ENCODE measurements at regions not wholly inside any gene's neighbourhood (a gene's known extent, or its start where the extent isn't known, plus 50 kb on each side); places are given as distances from the start of the nearest gene placed in this dataset.

DNA sequence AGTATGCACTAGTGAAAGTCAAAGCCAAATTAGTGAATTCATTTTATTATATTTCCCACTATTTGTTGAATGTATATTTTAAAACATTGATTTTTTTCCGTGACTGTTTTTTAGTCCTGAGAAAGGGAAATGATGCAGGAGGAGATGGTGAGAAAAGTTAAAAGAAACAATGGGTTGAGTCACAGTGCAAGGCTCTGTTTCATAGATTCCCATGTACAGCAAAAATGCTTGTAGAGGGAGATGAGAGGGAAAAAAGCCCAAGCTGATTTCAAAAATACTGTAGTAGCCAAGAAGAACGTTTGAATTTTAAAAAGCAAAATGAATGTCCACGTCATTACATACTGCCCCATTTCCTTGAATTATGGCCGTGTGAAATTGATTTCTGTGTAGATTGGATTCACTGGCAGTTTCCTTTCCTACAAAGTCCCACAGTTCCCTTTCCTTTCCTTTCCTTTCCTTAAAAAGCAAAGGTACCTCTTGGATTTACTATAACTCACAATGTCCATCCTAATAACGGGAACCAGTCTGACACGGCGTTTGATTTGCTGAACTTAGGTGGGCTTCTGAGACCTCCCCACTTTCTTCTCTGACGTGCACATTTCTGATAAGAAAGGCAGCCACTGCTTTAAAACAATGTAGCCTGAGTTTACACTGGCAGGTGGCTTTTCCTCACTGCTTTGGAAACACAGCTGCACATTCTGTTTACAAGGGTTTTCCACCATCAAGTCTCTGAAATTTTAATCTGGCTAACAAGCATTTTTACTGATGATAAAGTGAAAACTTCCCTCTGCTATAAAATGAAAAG, 63.7 kb downstream of the SPCS3 start:
- H3K27ac ChIP-seq = peak overlapping the region in 1 of 2 donors; percentile 41
- H3K4me3 ChIP-seq = no peak overlapping the region
- peaks cover 8 to 18% of the 10 kb centered on the region in 2 donors for H3K4me1 ChIP-seq (replicated peaks in 1 of 2)
- ATAC-seq (replicated peaks in 6 of 8) = peak in 1 of 8 experiments; percentile 53
- 22 to 75% (median 61%) methylated on average over 4 to 8 of the region's 8 CpGs; no CpG with 5 or more reads in 1 of the 10 experiments for WGBS, 10 experiments
- in situ Hi-C loops (cut with MboI; ENCODE audit: low pct_unique_long_range_greater_than_20kb in 2 of 9, low sequenced_read_pairs in 9 of 9, unreplicated experiment in 9 of 9) = loop anchor here in 2 of 9 experiments (25.0 kb wide), 5 partner anchors 179 to 954 kb away; partner anchors contain the start of gene VEGFC (in 1 of the 2)

DNA sequence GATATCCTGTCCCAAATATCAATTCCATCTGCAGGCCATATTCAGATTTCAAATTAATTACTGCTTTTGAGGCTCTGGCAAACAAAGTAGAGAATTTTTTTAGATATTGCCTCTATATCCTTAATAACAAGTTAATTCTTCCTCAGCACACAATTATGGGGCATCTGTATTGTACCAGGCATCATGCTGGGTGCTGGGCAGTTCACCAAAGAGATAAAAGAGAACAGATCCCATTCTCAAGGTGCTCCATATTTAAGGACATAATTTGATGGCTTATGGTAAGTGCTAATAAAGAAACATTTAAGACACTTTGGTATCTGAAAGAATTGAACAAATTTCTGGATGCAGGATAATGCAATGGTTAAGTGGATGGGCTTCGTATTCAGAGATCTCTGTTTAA, 65.8 kb downstream of the SPCS3 start:
- in situ Hi-C loops (cut with MboI; ENCODE audit: low pct_unique_long_range_greater_than_20kb in 2 of 9, low sequenced_read_pairs in 9 of 9, unreplicated experiment in 9 of 9) = loop anchor here in 2 of 9 experiments (25.0 kb wide), 5 partner anchors 177 to 952 kb away; partner anchors contain the start of gene VEGFC (in 1 of the 2)
- no peak for ATAC-seq (replicated peaks in 6 of 8)
- no peak overlapping the region for H3K4me3 ChIP-seq
- 67 to 100% (median 89%) methylated on average over 1 of the region's 1 CpG; no CpG with 5 or more reads in 3 of the 10 experiments for WGBS, 10 experiments
- H3K27ac ChIP-seq = no peak overlapping the region
- H3K4me1 ChIP-seq (replicated peaks in 1 of 2) = peaks cover 8 to 18% of the 10 kb centered on the region in 2 donors

- Histone ChIP-seq H3K4me3 (no peak overlapping the region), H3K27ac (no peak overlapping the region), H3K4me1 (replicated peaks in 1 of 2) (peaks cover 8 to 17% of the 10 kb centered on the region in 2 donors)
- peak in 1 of 8 experiments; percentile 27 for ATAC-seq (replicated peaks in 6 of 8)
- 36 to 100% (median 80%) methylated on average over 1 of the region's 1 CpG; no CpG with 5 or more reads in 2 of the 10 experiments for WGBS, 10 experiments
- in situ Hi-C loops (cut with MboI; ENCODE audit: low pct_unique_long_range_greater_than_20kb in 2 of 9, low sequenced_read_pairs in 9 of 9, unreplicated experiment in 9 of 9) = loop anchor here in 2 of 9 experiments (25.0 kb wide), 5 partner anchors 175 to 950 kb away; partner anchors contain the start of gene VEGFC (in 1 of the 2)
Observed at GRCh38 chr4:176387571-176387970, 67.8 kb downstream of the SPCS3 start.

DNA sequence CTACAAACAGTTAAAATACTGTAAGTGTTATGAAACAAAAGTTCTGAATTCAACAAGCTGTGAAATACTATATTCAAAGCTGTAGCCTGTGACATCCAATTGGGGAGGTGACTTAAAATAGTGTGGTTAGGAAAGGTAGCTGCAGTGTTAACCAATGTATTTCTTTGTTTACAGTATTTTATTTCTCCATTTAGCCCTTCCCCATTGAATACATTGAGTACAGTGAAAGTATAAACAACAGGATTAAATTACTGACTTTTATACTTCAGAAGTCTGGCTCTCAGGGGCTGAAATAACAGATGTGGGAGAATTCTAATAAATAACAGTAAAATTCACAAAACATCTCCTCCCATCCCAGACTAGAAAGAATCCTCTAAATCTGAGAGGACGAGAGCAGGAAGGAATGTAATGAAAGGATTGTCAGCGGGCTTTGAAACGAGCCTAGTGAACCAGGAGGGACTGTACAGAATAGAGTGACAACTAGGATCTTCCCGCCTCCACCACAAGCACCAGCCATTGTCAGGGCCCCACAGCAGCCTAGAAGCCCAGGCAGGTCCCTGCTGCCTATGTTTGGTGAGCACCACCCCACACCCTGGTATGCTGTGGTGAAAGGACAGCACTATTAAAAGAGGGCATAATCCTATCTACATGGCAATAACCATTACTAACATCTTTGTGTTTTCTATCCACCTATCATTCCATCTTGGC, 73.7 kb downstream of the SPCS3 start:
- 0 to 86% (median 28%) methylated on average over 1 to 4 of the region's 4 CpGs; no CpG with 5 or more reads in 3 of the 10 experiments for WGBS, 10 experiments
- H3K4me1 ChIP-seq (replicated peaks in 1 of 2) = no peaks in the 10 kb centered on the region
- in situ Hi-C loops (cut with MboI; ENCODE audit: low pct_unique_long_range_greater_than_20kb in 2 of 9, low sequenced_read_pairs in 9 of 9, unreplicated experiment in 9 of 9) = loop anchor here in 2 of 9 experiments (25.0 kb wide), 5 partner anchors 169 to 944 kb away; partner anchors contain the start of gene VEGFC (in 1 of the 2)
- peak in 1 of 8 experiments; percentile 46 for ATAC-seq (replicated peaks in 6 of 8)
- H3K4me3 ChIP-seq = no peak overlapping the region
- H3K27ac ChIP-seq = no peak overlapping the region

GRCh38 chr4:176400816-176401461, 81.2 kb downstream of the SPCS3 start:
- ATAC-seq (replicated peaks in 6 of 8) = no peak
- H3K4me1 ChIP-seq (replicated peaks in 1 of 2) = peaks cover 0 to 9% of the 10 kb centered on the region in 2 donors
- no peak overlapping the region for H3K4me3 ChIP-seq
- WGBS, 10 experiments = 0 to 100% (median 75%) methylated on average over 1 of the region's 1 CpG
- in situ Hi-C loops (cut with MboI; ENCODE audit: low pct_unique_long_range_greater_than_20kb in 2 of 9, low sequenced_read_pairs in 9 of 9, unreplicated experiment in 9 of 9) = no loop called here
- no peak overlapping the region for H3K27ac ChIP-seq

DNA sequence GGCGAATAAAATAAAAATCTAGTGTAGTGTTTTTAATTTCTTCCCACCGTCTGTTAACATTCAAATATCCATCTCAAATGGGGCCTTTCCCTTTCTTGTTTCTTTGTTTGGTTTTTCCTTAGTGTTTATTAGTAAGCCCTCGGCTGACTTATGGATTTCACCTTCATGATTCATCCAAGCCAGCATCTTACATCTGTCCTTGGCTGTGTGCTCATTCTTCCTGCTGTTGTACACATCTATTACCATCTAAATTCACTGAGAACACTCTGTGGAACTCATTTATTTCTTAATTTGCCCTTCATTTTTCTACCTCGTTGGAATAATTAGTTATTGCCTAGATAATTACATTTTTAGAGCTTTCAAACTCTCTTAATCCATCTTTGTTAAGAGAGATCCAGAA, 84.9 kb downstream of the SPCS3 start:
- 11 to 100% (median 63%) methylated on average over 1 to 4 of the region's 4 CpGs for WGBS, 10 experiments
- in situ Hi-C loops (cut with MboI; ENCODE audit: low pct_unique_long_range_greater_than_20kb in 2 of 9, low sequenced_read_pairs in 9 of 9, unreplicated experiment in 9 of 9) = no loop called here
- Histone ChIP-seq H3K27ac (no peak overlapping the region), H3K4me3 (no peak overlapping the region), H3K4me1 (replicated peaks in 1 of 2) (peaks cover 0 to 9% of the 10 kb centered on the region in 2 donors)
- peak in 1 of 8 experiments; percentile 22 for ATAC-seq (replicated peaks in 6 of 8)

- WGBS, 10 experiments = 29 to 100% (median 93%) methylated on average over 2 to 4 of the region's 4 CpGs; no CpG with 5 or more reads in 2 of the 10 experiments
- Histone ChIP-seq H3K27ac (no peak overlapping the region), H3K4me1 (replicated peaks in 1 of 2) (peaks cover 0 to 9% of the 10 kb centered on the region in 2 donors), H3K4me3 (no peak overlapping the region)
- ATAC-seq (replicated peaks in 6 of 8) = no peak
- in situ Hi-C loops (cut with MboI; ENCODE audit: low pct_unique_long_range_greater_than_20kb in 2 of 9, low sequenced_read_pairs in 9 of 9, unreplicated experiment in 9 of 9) = no loop called here
Observed at GRCh38 chr4:176406297-176406696, 86.5 kb downstream of the SPCS3 start.

- Histone ChIP-seq H3K4me1 (replicated peaks in 1 of 2) (peaks cover 0 to 9% of the 10 kb centered on the region in 2 donors), H3K4me3 (no peak overlapping the region), H3K27ac (no peak overlapping the region)
- WGBS, 10 experiments = 56 to 100% (median 91%) methylated on average over 1 to 2 of the region's 2 CpGs; no CpG with 5 or more reads in 1 of the 10 experiments
- no peak for ATAC-seq (replicated peaks in 6 of 8)
- in situ Hi-C loops (cut with MboI; ENCODE audit: low pct_unique_long_range_greater_than_20kb in 2 of 9, low sequenced_read_pairs in 9 of 9, unreplicated experiment in 9 of 9) = no loop called here
Observed at GRCh38 chr4:176406736-176407135, 87.0 kb downstream of the SPCS3 start.

DNA sequence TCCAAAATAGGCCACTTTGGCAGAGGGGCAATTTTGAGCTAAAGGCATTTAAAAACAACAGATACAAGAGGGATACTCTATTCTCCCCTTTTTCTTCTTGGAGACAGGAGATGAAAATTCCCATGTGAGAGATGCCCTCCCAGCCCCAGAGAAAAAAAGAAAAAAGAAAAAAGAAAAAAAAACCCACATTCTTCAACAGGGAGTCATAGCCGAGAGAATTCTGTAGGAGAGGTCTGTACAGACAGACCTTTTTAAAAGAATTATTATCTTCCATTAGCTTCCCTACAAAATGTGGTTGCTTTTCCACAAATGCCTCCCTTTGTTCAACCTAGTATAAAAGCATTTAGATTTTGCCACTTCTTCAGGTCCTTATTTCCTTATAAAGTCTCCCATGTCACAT, 89.9 kb downstream of the SPCS3 start:
- in situ Hi-C loops (cut with MboI; ENCODE audit: low pct_unique_long_range_greater_than_20kb in 2 of 9, low sequenced_read_pairs in 9 of 9, unreplicated experiment in 9 of 9) = no loop called here
- ATAC-seq (replicated peaks in 6 of 8) = no peak
- Histone ChIP-seq H3K27ac (no peak overlapping the region), H3K4me1 (replicated peaks in 1 of 2) (peaks cover 0 to 3% of the 10 kb centered on the region in 2 donors), H3K4me3 (no peak overlapping the region)
- WGBS, 10 experiments = 55 to 100% (median 86%) methylated on average over 1 of the region's 1 CpG; no CpG with 5 or more reads in 1 of the 10 experiments

DNA sequence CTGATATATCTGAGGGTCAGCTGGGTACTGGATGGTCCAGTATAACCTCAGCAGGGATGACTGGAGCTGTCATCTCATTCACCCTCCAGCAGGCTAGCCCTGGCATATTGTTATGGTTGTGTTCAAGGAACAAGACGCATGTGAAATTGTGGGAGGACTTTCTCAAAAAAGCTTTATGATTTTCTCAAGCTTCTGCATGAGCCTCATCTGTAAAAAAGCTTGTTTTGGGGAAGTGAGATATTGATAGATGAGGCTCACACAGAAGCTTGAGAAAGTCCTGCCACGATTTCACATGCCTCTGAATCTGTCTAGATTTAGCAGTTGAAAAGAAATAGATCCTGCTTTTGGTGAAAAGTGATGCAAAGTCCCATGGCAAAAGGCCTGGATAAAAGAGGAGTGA, 93.4 kb downstream of the SPCS3 start:
- H3K4me3 ChIP-seq = no peak overlapping the region
- in situ Hi-C loops (cut with MboI; ENCODE audit: low pct_unique_long_range_greater_than_20kb in 2 of 9, low sequenced_read_pairs in 9 of 9, unreplicated experiment in 9 of 9) = no loop called here
- WGBS, 10 experiments = 40 to 88% (median 78%) methylated on average over 1 to 2 of the region's 2 CpGs; no CpG with 5 or more reads in 6 of the 10 experiments
- no peak for ATAC-seq (replicated peaks in 6 of 8)
- H3K4me1 ChIP-seq (replicated peaks in 1 of 2) = no peaks in the 10 kb centered on the region
- no peak overlapping the region for H3K27ac ChIP-seq

DNA sequence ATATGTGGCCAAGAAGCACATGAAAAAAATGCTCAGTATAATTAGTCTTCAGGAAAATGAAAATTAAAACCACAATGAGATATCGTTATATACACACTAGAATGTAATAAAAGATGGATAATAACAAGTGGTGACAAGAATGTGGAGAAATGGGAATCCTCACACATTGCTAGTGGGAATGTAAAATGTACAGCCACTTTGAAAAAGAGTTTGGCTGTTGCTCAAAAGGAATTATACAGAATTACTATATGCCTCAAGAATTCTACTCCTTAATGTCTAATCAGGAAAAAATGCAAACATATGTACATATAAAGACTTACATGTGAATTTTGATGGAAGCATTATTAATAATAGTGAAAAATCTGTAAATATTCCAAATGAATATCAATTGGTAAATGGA, 102.2 kb downstream of the SPCS3 start:
- ATAC-seq (replicated peaks in 6 of 8) = no peak
- in situ Hi-C loops (cut with MboI; ENCODE audit: low pct_unique_long_range_greater_than_20kb in 2 of 9, low sequenced_read_pairs in 9 of 9, unreplicated experiment in 9 of 9) = no loop called here
- H3K4me1 ChIP-seq (replicated peaks in 1 of 2) = no peaks in the 10 kb centered on the region
- no peak overlapping the region for H3K4me3 ChIP-seq
- H3K27ac ChIP-seq = no peak overlapping the region
- 13 to 100% (median 82%) methylated on average over 1 of the region's 1 CpG; no CpG with 5 or more reads in 1 of the 10 experiments for WGBS, 10 experiments

DNA sequence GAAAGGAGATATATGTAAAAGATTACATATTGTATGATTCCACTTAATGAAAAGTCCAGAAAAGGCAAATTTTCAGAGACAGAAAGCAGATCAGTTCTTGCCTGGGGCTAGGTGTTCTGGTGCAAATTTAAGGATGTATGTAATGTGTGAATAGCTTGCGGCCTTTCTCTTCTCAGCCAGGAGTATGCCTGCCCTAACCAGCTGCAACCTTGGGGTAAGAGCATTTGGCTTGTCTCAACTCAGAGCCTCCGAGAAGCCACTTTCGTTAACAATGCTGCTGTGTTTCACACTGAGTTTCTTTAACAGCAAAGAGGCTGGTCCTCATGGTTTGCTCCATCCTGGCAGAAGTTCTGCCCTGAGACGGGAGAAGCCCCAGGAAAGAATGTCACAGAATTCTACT, 102.7 kb downstream of the SPCS3 start:
- Histone ChIP-seq H3K4me1 (replicated peaks in 1 of 2) (no peaks in the 10 kb centered on the region), H3K27ac (no peak overlapping the region), H3K4me3 (no peak overlapping the region)
- in situ Hi-C loops (cut with MboI; ENCODE audit: low pct_unique_long_range_greater_than_20kb in 2 of 9, low sequenced_read_pairs in 9 of 9, unreplicated experiment in 9 of 9) = no loop called here
- peak in 1 of 8 experiments; percentile 33 for ATAC-seq (replicated peaks in 6 of 8)
- WGBS, 10 experiments = 49 to 100% (median 94%) methylated on average over 1 to 4 of the region's 4 CpGs; no CpG with 5 or more reads in 4 of the 10 experiments

Measured in motor neuron (in vitro differentiated cells).